ENCODE measurements at regions not wholly inside any gene's neighbourhood (a gene's known extent, or its start where the extent isn't known, plus 50 kb on each side); places are given as distances from the start of the nearest gene placed in this dataset.

- 93 to 98% (median 94%) methylated on average over 7 of the region's 7 CpGs for WGBS, 3 donors
- intact Hi-C loops (cut with DNase I): no loop called here
- H3K27me3 ChIP-seq (ENCODE audit: insufficient read depth in 3 of 3, low read length in 2 of 3): no peaks in the 10 kb centered on the region
- H3K27ac ChIP-seq: no peak overlapping the region
- H3K9me3 ChIP-seq: no peaks in the 10 kb centered on the region
- peaks cover 13% of the 10 kb centered on the region for H3K4me1 ChIP-seq
- no peak for ATAC-seq
- no peak for TF ChIP-seq CTCF (IDR thresholded peaks at IDR 0.05)
- no peak for DNase-seq
- H3K4me3 ChIP-seq: no peak overlapping the region
- no peaks in the 10 kb centered on the region for H3K36me3 ChIP-seq (ENCODE audit: insufficient read depth in 1 of 2, low read depth in 1 of 2)
Measured at GRCh38 chr5:68722357-68722756, 371.5 kb upstream of the SLC30A5 start.

DNA sequence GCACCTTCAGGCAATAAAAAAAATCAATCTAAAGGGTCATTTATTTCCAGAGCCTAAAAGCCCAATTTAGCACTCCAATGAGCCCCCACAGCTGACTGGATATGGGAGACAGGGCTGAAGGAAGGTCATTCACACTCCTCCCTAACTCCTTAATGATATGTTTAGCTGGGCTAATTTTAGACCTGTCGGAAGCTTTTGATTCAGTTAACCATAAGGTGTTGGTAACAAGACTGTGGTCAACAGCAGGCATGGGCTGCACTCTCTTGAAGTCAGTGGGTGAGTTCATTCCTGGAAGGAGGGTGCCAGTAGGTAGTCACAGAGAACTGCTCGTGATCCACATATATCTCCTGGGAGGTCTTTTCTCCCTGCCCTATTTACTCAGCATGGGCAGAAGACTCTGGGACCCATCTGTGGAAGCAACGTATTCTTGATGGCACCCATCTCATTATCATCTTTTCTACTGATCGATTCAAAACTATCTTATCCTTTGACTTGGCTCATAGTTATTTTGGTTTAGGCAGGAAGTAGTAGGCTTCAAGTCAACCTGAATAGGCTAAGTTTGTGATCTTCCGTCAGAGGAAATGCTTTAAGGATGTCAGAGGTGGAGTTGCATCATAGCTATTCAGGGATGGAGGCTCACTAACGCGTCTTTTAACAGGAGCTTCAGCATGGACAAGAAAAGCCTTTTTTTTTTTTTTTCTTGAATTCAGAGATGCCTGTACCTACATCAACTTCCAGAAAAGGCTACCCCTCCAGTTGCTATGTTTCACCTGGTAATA, 367.7 kb upstream of the SLC30A5 start:
- ATAC-seq: peak; percentile 78 to 95 (median 89)
- TF ChIP-seq CTCF (IDR thresholded peaks at IDR 0.05): no peak
- Histone ChIP-seq H3K4me3 (no peak overlapping the region), H3K36me3 (ENCODE audit: insufficient read depth in 1 of 2, low read depth in 1 of 2) (no peaks in the 10 kb centered on the region), H3K27ac (peak overlapping the region; percentile 85), H3K27me3 (ENCODE audit: insufficient read depth in 3 of 3, low read length in 2 of 3) (no peaks in the 10 kb centered on the region), H3K9me3 (no peaks in the 10 kb centered on the region), H3K4me1 (peaks cover 32% of the 10 kb centered on the region)
- WGBS, 3 donors: 32 to 57% (median 35%) methylated on average over 7 of the region's 7 CpGs
- DNase-seq: no peak
- intact Hi-C loops (cut with DNase I): loop anchor here in 1 of 2 donors (5.0 kb wide), 1 partner anchor 236 kb away; no protein-coding TSS in a partner anchor

- DNase-seq (no peak), ATAC-seq (no peak)
- H3K4me1 ChIP-seq: peaks cover 38% of the 10 kb centered on the region
- no peak overlapping the region for H3K4me3 ChIP-seq
- H3K27me3 ChIP-seq (ENCODE audit: insufficient read depth in 3 of 3, low read length in 2 of 3): no peaks in the 10 kb centered on the region
- intact Hi-C loops (cut with DNase I): loop anchor here in 1 of 2 donors (5.0 kb wide), 1 partner anchor 234 kb away; no protein-coding TSS in a partner anchor
- H3K27ac ChIP-seq: peak overlapping the region; percentile 13
- H3K36me3 ChIP-seq (ENCODE audit: insufficient read depth in 1 of 2, low read depth in 1 of 2): no peaks in the 10 kb centered on the region
- no peaks in the 10 kb centered on the region for H3K9me3 ChIP-seq
- WGBS, 3 donors: 80 to 87% (median 85%) methylated on average over 2 of the region's 2 CpGs
- no peak for TF ChIP-seq CTCF (IDR thresholded peaks at IDR 0.05)
Measured at GRCh38 chr5:68727931-68728330, 365.9 kb upstream of the SLC30A5 start.

DNA sequence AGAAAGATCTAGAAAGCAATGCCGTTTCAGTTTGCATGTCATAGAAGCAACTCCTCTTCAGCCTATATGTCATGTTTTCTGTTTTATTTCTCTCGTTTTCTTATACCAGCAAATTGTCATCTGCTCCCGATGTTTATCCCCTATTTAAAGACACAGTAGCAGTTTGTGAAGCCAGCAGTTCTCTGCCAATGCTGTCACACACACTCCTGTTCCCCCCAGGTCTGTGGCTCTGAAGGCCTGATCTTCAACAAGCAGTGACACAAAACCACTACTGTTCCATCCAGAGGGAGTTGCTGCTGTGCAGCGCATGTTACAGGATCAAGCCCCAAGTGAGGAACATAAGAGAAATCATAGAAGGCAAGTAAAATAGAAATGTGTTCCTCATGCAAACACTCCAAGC, 364.1 kb upstream of the SLC30A5 start:
- DNase-seq (no peak), ATAC-seq (no peak)
- Histone ChIP-seq H3K9me3 (no peaks in the 10 kb centered on the region), H3K4me1 (peaks cover 38% of the 10 kb centered on the region), H3K27me3 (ENCODE audit: insufficient read depth in 3 of 3, low read length in 2 of 3) (no peaks in the 10 kb centered on the region), H3K4me3 (no peak overlapping the region), H3K27ac (peak overlapping the region; percentile 64), H3K36me3 (ENCODE audit: insufficient read depth in 1 of 2, low read depth in 1 of 2) (no peaks in the 10 kb centered on the region)
- WGBS, 3 donors: 47 to 77% (median 60%) methylated on average over 4 of the region's 4 CpGs
- intact Hi-C loops (cut with DNase I): loop anchor here in 1 of 2 donors (5.0 kb wide), 1 partner anchor 233 kb away; no protein-coding TSS in a partner anchor
- no peak for TF ChIP-seq CTCF (IDR thresholded peaks at IDR 0.05)
